ENCODE measurements at regions not wholly inside any gene's neighbourhood (a gene's known extent, or its start where the extent isn't known, plus 50 kb on each side); places are given as distances from the start of the nearest gene placed in this dataset.

DNA sequence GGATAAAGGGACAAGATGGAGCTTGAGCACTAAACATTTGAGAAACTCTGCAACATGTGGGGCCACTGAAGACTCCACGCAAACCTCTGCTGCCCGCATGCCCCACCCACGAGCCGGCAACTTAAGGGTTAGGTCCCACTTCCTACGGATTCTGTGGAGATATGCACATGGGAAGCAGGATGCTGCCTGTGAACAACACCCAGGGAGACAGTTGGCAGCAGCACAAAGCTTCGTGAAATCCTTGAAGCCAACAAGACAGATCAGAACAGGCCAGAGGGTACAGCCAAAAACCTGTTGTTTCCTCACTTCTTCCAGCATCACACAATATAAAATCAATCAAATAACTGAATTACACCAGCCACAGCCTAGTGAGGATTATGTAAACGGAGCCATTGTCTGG is 270.4 kb downstream of the ENC1 start:
- no peaks in the 10 kb centered on the region for H3K4me1 ChIP-seq (ENCODE audit: insufficient read depth, low read length)
- H3K27me3 ChIP-seq (ENCODE audit: insufficient read depth, low read length) = no peaks in the 10 kb centered on the region
- H3K9me3 ChIP-seq (ENCODE audit: low read depth, low read length) = no peaks in the 10 kb centered on the region
- H3K4me3 ChIP-seq (ENCODE audit: low read length) = no peak overlapping the region

- Histone ChIP-seq H3K27me3 (ENCODE audit: insufficient read depth, low read length) (no peaks in the 10 kb centered on the region), H3K4me1 (ENCODE audit: insufficient read depth, low read length) (no peaks in the 10 kb centered on the region), H3K9me3 (ENCODE audit: low read depth, low read length) (no peaks in the 10 kb centered on the region), H3K4me3 (ENCODE audit: low read length) (no peak overlapping the region)
Measured at GRCh38 chr5:74369173-74369572, 271.4 kb downstream of the ENC1 start.

- H3K4me3 ChIP-seq (ENCODE audit: low read length) = no peak overlapping the region
- H3K4me1 ChIP-seq (ENCODE audit: insufficient read depth, low read length) = no peaks in the 10 kb centered on the region
- no peaks in the 10 kb centered on the region for H3K9me3 ChIP-seq (ENCODE audit: low read depth, low read length)
- H3K27me3 ChIP-seq (ENCODE audit: insufficient read depth, low read length) = no peaks in the 10 kb centered on the region
Measured at GRCh38 chr5:74367934-74368333, 272.6 kb downstream of the ENC1 start.

- H3K9me3 ChIP-seq (ENCODE audit: low read depth, low read length) = no peaks in the 10 kb centered on the region
Measured at GRCh38 chr5:74367241-74367733, 273.2 kb downstream of the ENC1 start.

GRCh38 chr5:74365723-74366122 is 274.8 kb downstream of the ENC1 start:
- H3K27me3 ChIP-seq (ENCODE audit: insufficient read depth, low read length) = no peaks in the 10 kb centered on the region

More at GRCh38 chr5:74367241-74367733, 273.2 kb downstream of the ENC1 start:
- no peak overlapping the region for H3K4me3 ChIP-seq (ENCODE audit: low read length)
- H3K27me3 ChIP-seq (ENCODE audit: insufficient read depth, low read length) = no peaks in the 10 kb centered on the region
- no peaks in the 10 kb centered on the region for H3K4me1 ChIP-seq (ENCODE audit: insufficient read depth, low read length)

GRCh38 chr5:74364507-74364906 is 276.0 kb downstream of the ENC1 start:
- Histone ChIP-seq H3K4me3 (ENCODE audit: low read length) (no peak overlapping the region), H3K4me1 (ENCODE audit: insufficient read depth, low read length) (no peaks in the 10 kb centered on the region), H3K9me3 (ENCODE audit: low read depth, low read length) (no peaks in the 10 kb centered on the region), H3K27me3 (ENCODE audit: insufficient read depth, low read length) (no peaks in the 10 kb centered on the region)

More at GRCh38 chr5:74365723-74366122, 274.8 kb downstream of the ENC1 start:
- Histone ChIP-seq H3K4me3 (ENCODE audit: low read length) (no peak overlapping the region), H3K9me3 (ENCODE audit: low read depth, low read length) (no peaks in the 10 kb centered on the region), H3K4me1 (ENCODE audit: insufficient read depth, low read length) (no peaks in the 10 kb centered on the region)

DNA sequence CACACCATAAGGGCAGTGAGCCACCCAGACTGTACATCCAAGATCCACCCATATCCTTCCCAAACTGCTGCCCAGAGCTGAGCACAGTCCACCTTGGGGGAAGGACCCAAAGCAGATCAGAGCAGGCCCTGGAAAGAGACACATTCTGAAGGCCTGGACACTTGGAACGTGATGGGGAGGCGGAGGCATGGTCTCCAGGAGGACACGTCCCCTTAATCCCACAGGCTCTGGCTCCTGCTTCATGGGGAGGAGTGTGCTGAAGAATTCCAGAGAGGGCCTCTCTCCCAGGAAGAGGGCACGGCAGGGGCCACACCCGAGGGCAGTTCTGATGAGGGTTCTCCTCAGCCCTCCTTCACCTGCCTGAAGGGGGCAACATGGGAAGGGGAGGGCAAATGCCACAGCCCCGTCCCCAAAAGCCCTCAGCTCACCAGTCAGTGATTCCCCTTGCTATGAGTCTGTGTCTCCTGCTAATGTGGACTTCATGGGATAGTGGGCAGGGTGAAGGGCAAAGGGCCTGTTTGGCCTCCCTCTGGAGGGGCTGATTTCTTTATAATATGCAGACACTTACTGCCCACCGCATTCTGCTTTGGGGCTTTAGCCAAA is 276.8 kb downstream of the ENC1 start:
- H3K9me3 ChIP-seq (ENCODE audit: low read depth, low read length) = no peaks in the 10 kb centered on the region
- H3K4me3 ChIP-seq (ENCODE audit: low read length) = no peak overlapping the region
- no peaks in the 10 kb centered on the region for H3K4me1 ChIP-seq (ENCODE audit: insufficient read depth, low read length)
- H3K27me3 ChIP-seq (ENCODE audit: insufficient read depth, low read length) = no peaks in the 10 kb centered on the region

DNA sequence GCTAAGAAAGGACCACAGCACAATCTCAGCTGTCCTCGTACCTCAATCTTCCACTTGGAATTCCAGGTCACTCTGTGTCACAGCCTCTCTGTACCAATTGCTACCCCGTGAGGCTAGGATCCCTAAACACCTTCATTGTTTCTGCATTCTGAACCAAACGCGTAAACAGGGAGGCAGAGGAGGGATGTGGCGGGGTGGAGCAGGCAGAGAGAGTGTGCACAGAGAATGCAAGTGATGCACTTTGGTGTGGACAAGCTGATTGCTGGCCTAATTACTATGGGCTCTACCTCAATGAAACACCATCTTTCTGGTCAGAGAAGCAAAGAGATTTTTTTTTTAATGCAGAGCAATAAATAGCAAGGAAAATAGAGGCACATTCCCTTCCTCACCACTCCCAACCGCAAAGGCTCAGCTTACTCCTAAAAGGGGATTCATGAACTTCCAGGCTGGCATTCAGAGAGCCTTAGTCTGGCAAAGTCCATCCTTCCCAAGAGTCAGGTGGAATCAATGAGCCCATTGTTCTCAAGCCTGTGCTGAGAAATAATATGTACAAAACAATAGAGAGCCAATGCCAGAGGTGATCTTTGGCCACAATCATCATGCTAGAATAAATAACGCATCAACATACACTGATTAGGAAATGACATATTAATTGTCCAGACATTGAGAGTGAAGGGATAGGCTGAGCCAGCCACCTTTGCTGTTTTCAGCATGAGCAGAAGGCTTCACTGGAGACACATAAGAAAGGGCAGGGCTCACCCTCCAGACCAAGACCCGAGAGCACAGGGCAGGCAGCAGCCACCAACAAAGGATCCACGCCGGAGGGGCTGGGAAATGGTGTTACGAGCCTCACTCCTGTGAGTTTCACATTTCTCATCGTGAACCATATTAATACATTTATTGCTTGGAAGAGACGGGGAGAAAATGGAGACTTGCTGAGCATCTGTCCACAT is 278.8 kb downstream of the ENC1 start:
- H3K4me1 ChIP-seq (ENCODE audit: insufficient read depth, low read length) = no peaks in the 10 kb centered on the region
- H3K27me3 ChIP-seq (ENCODE audit: insufficient read depth, low read length) = no peaks in the 10 kb centered on the region
- no peaks in the 10 kb centered on the region for H3K9me3 ChIP-seq (ENCODE audit: low read depth, low read length)
- no peak overlapping the region for H3K4me3 ChIP-seq (ENCODE audit: low read length)

GRCh38 chr5:74360535-74361210 is 279.9 kb downstream of the ENC1 start:
- H3K9me3 ChIP-seq (ENCODE audit: low read depth, low read length) = no peaks in the 10 kb centered on the region
- H3K4me1 ChIP-seq (ENCODE audit: insufficient read depth, low read length) = no peaks in the 10 kb centered on the region
- H3K4me3 ChIP-seq (ENCODE audit: low read length) = no peak overlapping the region
- no peaks in the 10 kb centered on the region for H3K27me3 ChIP-seq (ENCODE audit: insufficient read depth, low read length)

- H3K4me1 ChIP-seq (ENCODE audit: insufficient read depth, low read length) = no peaks in the 10 kb centered on the region
- no peaks in the 10 kb centered on the region for H3K27me3 ChIP-seq (ENCODE audit: insufficient read depth, low read length)
- H3K4me3 ChIP-seq (ENCODE audit: low read length) = no peak overlapping the region
- H3K9me3 ChIP-seq (ENCODE audit: low read depth, low read length) = no peaks in the 10 kb centered on the region
Measured at GRCh38 chr5:74357827-74358226, 282.7 kb downstream of the ENC1 start.

DNA sequence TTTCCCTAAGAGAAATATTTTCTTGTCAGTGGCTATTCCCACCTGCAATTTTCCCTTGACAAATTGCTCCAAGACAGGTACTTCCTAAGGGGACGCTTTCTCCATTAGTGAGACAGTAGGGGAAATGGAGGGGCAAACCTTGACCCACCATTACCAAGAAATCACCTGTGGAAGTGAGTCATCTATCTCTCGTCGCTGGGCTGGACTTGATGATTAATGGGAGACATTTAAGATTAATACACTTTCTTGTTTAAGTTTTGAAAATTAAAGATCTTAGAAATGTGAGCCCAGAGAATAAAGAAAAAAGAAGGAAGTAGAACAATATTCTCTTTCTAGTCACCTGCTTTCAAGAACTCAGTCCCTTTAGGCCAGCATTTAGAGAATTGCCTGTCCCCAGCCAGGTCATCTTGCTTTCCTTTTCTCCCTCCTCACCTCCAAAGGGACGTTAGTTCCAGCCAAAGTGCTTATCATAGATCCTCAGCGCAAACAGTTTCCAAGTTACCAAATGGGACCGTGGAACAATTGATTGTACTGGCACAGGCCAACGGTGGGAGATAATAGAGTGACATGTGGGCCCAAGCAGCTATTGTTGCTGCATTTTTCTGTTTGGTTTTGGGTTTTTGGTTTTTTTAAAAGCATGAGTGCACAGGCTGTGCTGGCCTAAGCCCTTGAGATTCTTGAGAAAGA is 284.4 kb downstream of the ENC1 start:
- Histone ChIP-seq H3K4me1 (ENCODE audit: insufficient read depth, low read length) (no peaks in the 10 kb centered on the region), H3K4me3 (ENCODE audit: low read length) (no peak overlapping the region), H3K9me3 (ENCODE audit: low read depth, low read length) (no peaks in the 10 kb centered on the region), H3K27me3 (ENCODE audit: insufficient read depth, low read length) (no peaks in the 10 kb centered on the region)

GRCh38 chr5:74355041-74355824 is 285.3 kb downstream of the ENC1 start:
- H3K27me3 ChIP-seq (ENCODE audit: insufficient read depth, low read length) = no peaks in the 10 kb centered on the region
- H3K4me1 ChIP-seq (ENCODE audit: insufficient read depth, low read length) = no peaks in the 10 kb centered on the region
- H3K4me3 ChIP-seq (ENCODE audit: low read length) = no peak overlapping the region
- no peaks in the 10 kb centered on the region for H3K9me3 ChIP-seq (ENCODE audit: low read depth, low read length)

DNA sequence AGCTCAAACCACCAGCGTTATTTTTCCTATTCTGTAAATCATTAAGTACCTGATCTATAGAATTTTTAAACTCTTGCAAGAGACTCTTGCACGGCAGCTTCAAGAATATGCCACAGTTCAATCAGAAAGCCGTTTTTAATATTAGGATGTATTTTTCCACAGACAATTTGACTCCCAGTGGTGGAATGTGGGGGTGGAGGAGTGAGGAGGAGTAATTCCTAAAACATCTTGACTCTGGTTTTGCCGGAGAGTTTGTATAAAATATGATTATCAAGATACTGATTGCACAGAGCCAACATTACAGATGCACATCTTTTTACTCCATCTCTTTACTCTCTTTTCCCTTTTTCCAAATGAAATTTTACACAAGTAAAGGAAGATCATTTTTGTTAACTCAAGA is 288.3 kb downstream of the ENC1 start:
- Histone ChIP-seq H3K9me3 (ENCODE audit: low read depth, low read length) (no peaks in the 10 kb centered on the region), H3K27me3 (ENCODE audit: insufficient read depth, low read length) (no peaks in the 10 kb centered on the region), H3K4me3 (ENCODE audit: low read length) (no peak overlapping the region), H3K4me1 (ENCODE audit: insufficient read depth, low read length) (no peaks in the 10 kb centered on the region)
